OCI-LY7 (cell line): ENCODE measurements at regions not wholly inside any gene's neighbourhood (a gene's known extent, or its start where the extent isn't known, plus 50 kb on each side); places are given as distances from the start of the nearest gene placed in this dataset.

Source experiments
- CTCF ChIP-seq: fragments of 200-600 bp; sonication (generic); conservative IDR thresholded peaks from 2 replicates; pipeline ENCODE4 v1.5.1; 2014; ENCODE audit warnings: mild to moderate bottlenecking, antibody characterized with exemption, low read length, moderate library complexity, mixed read lengths
- EZH2phosphoT487 ChIP-seq: fragments of 200-600 bp; sonication (generic); IDR thresholded peaks from 2 replicates; pipeline ENCODE4 v1.6.1; 2018; ENCODE audit warnings: low read depth, borderline replicate concordance, mild to moderate bottlenecking, mixed run types, antibody characterized with exemption, low read length, moderate library complexity, mixed read lengths

GRCh38 chr12:11598900-11599299 lies 50.6 kb upstream of the ETV6 start:
- TF ChIP-seq CTCF (no peak), EZH2phosphoT487 (no peak)
